Panc1 (cell line): ENCODE measurements at regions not wholly inside any gene's neighbourhood (a gene's known extent, or its start where the extent isn't known, plus 50 kb on each side); places are given as distances from the start of the nearest gene placed in this dataset.

ENCODE experiments used
- ATAC-seq: fragments of 200-7000 bp; cut with Tn5 transposase; 2 replicates; pipeline ENCODE4 v1.9.1; 2020; ENCODE audit warnings: mild to moderate bottlenecking, moderate library complexity
- BruUV-seq: library from RNA; stranded (reverse); fragments of 400-500 nt; replicated peaks from 2 replicates; lab custom pipeline; 2021; lab: Mats Ljungman, UMichigan
- CTCF ChIA-PET: fragments of 300-600 bp; sonication (Branson Sonifier 250); formaldehyde crosslinking; loops from one replicate; lab custom pipeline; 2022; ENCODE audit warnings: antibody characterized with exemption; lab: Charles Lee
- POLR2A ChIA-PET: fragments of 300-600 bp; sonication (Branson Sonifier 250); formaldehyde crosslinking; loops from one replicate; lab custom pipeline; 2022; ENCODE audit warnings: antibody characterized with exemption; lab: Charles Lee
- DNase-seq: peaks from one replicate; pipeline ENCODE4 v3.0.0-alpha.2; 2010; ENCODE audit warnings: low read depth, low spot score
- H3K27ac ChIP-seq: 2 replicates; pipeline ENCODE4 v1.5.1; 2011; ENCODE audit warnings: mild to moderate bottlenecking, low read length, inconsistent platforms
- H3K27me3 ChIP-seq: fragments of 200-500 bp; sonication (Bioruptor generic); 2 replicates; pipeline ENCODE4 v1.6.0; 2014; ENCODE audit warnings: low read length, inconsistent platforms; ENCODE audit not compliant: control insufficient read depth, insufficient read depth
- H3K36me3 ChIP-seq: fragments of 200-500 bp; sonication (Bioruptor generic); 2 replicates; pipeline ENCODE4 v1.5.1; 2014; ENCODE audit warnings: inconsistent platforms, mild to moderate bottlenecking, low read length, moderate library complexity; ENCODE audit not compliant: control insufficient read depth, insufficient read depth
- H3K4me1 ChIP-seq: 2 replicates; pipeline ENCODE4 v1.5.1; 2011; ENCODE audit warnings: inconsistent platforms, mild to moderate bottlenecking, low read length, moderate library complexity; ENCODE audit not compliant: control insufficient read depth, insufficient read depth
- H3K4me3 ChIP-seq, 2 experiments: 2 replicates each; pipeline ENCODE4 v1.5.1; 2011 to 2012; ENCODE audit warnings: low read depth in 2 of 2, low read length in 2 of 2, mild to moderate bottlenecking in 2 of 2, inconsistent platforms in 1 of 2, moderate library complexity in 1 of 2
- H3K9me3 ChIP-seq: fragments of 200-500 bp; sonication (Bioruptor generic); 2 replicates; pipeline ENCODE4 v1.5.1; 2014; ENCODE audit warnings: low read depth, mild to moderate bottlenecking, inconsistent platforms, low read length, moderate library complexity; ENCODE audit not compliant: control insufficient read depth, insufficient read depth
- POLR2AphosphoS5 ChIP-seq: IDR thresholded peaks from 2 replicates; pipeline ENCODE4 v1.6.1; 2012; ENCODE audit warnings: mild to moderate bottlenecking, low read depth, low read length, moderate library complexity
- SIN3A ChIP-seq: IDR thresholded peaks from 2 replicates; pipeline ENCODE4 v1.6.1; 2012; ENCODE audit warnings: low read depth, mild to moderate bottlenecking, low read length, moderate library complexity, borderline replicate concordance; ENCODE audit not compliant: insufficient read depth
- TCF7L2 ChIP-seq: IDR thresholded peaks from 2 replicates; pipeline ENCODE4 v1.6.1; 2011; ENCODE audit warnings: mild to moderate bottlenecking, low read depth, low read length, inconsistent platforms
- in situ Hi-C: cut with HindIII; loops from 2 replicates; pipeline ENCODE4 v1.10.0; 2016; ENCODE audit warnings: low sequenced_read_pairs, low pct_unique_long_range_greater_than_20kb
- intact Hi-C: fragments of 100-400 bp; cut with micrococcal nuclease; formaldehyde crosslinking; loops from one replicate; pipeline ENCODE4 v1.10.0; 2022; ENCODE audit not compliant: unreplicated experiment
- TF ChIP-seq, protein P1 (sequence below), 2 experiments: IDR thresholded peaks; 2 replicates each; pipeline ENCODE4 v1.6.1; 2011 to 2012; ENCODE audit warnings: low read depth in 2 of 2, control low read depth in 1 of 2, low read length in 1 of 2, mild to moderate bottlenecking in 1 of 2, moderate library complexity in 1 of 2; ENCODE audit not compliant: insufficient read depth in 1 of 2
- TF ChIP-seq, protein P2 (sequence below): fragments of 450-650 bp; IDR thresholded peaks from 2 replicates; pipeline ENCODE4 v1.5.1; 2017; ENCODE audit warnings: mild to moderate bottlenecking

DNA sequence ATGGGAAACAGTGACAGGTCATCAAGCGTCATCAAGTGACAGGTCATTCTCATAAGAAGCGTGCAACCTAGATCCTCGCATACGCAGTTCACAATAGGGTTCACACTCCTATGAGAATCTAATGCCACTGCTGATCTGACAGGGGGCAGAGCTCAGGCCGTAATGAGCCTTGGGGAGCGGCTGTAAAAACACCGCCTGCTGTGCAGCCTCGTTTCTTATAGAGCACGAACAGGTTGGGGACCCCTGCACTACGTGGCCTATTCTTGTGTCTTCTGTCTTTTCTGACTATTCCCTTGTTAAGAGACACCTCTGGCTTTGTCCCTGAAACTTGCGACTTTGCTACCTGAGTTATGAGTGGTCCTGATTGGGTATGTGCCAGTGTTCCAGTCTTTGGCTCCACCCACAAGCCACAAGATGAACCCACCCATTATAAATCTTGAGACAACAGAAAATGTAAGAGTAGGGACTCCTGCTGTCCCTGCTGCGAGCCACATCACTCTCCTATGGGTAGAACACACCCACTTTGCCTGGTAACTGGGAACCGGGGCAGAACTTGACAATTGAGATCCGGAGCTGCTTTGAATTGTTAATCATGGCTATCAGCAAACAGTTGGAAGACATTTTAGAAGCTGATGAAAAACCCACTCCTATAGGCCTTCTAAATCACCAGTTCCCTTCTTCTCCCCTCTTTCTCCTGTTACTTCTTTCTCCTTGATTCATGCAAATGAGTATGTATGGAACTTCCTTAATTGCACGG lies 55.8 kb upstream of the EXOC4 start:
- POLR2A ChIA-PET, result no interaction called here
- CTCF ChIA-PET, result no interaction called here
- Histone ChIP-seq H3K36me3 (no peaks in the 10 kb centered on the region), H3K9me3 (no peaks in the 10 kb centered on the region), H3K27ac (no peak overlapping the region), H3K4me3 (no peak overlapping the region), H3K4me1 (no peaks in the 10 kb centered on the region; the same call in 1 of the 2 replicates), H3K27me3 (no peaks in the 10 kb centered on the region; the same call in 1 of the 2 replicates)
- TF ChIP-seq SIN3A (no peak), TCF7L2 (no peak), POLR2AphosphoS5 (no peak)
- TF ChIP-seq, protein P1, sequence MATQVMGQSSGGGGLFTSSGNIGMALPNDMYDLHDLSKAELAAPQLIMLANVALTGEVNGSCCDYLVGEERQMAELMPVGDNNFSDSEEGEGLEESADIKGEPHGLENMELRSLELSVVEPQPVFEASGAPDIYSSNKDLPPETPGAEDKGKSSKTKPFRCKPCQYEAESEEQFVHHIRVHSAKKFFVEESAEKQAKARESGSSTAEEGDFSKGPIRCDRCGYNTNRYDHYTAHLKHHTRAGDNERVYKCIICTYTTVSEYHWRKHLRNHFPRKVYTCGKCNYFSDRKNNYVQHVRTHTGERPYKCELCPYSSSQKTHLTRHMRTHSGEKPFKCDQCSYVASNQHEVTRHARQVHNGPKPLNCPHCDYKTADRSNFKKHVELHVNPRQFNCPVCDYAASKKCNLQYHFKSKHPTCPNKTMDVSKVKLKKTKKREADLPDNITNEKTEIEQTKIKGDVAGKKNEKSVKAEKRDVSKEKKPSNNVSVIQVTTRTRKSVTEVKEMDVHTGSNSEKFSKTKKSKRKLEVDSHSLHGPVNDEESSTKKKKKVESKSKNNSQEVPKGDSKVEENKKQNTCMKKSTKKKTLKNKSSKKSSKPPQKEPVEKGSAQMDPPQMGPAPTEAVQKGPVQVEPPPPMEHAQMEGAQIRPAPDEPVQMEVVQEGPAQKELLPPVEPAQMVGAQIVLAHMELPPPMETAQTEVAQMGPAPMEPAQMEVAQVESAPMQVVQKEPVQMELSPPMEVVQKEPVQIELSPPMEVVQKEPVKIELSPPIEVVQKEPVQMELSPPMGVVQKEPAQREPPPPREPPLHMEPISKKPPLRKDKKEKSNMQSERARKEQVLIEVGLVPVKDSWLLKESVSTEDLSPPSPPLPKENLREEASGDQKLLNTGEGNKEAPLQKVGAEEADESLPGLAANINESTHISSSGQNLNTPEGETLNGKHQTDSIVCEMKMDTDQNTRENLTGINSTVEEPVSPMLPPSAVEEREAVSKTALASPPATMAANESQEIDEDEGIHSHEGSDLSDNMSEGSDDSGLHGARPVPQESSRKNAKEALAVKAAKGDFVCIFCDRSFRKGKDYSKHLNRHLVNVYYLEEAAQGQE (IDR thresholded peaks at IDR 0.05; ENCODE audit: insufficient read depth in 1 of 2, low read depth in 2 of 2, low read length in 1 of 2), result no peak
- TF ChIP-seq, protein P2, sequence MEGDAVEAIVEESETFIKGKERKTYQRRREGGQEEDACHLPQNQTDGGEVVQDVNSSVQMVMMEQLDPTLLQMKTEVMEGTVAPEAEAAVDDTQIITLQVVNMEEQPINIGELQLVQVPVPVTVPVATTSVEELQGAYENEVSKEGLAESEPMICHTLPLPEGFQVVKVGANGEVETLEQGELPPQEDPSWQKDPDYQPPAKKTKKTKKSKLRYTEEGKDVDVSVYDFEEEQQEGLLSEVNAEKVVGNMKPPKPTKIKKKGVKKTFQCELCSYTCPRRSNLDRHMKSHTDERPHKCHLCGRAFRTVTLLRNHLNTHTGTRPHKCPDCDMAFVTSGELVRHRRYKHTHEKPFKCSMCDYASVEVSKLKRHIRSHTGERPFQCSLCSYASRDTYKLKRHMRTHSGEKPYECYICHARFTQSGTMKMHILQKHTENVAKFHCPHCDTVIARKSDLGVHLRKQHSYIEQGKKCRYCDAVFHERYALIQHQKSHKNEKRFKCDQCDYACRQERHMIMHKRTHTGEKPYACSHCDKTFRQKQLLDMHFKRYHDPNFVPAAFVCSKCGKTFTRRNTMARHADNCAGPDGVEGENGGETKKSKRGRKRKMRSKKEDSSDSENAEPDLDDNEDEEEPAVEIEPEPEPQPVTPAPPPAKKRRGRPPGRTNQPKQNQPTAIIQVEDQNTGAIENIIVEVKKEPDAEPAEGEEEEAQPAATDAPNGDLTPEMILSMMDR, result no peak
- no peak for ATAC-seq
- in situ Hi-C loops, result no loop called here
- BruUV-seq, result no TSS peak
- DNase-seq, result no peak
- intact Hi-C loops, result no loop called here

DNA sequence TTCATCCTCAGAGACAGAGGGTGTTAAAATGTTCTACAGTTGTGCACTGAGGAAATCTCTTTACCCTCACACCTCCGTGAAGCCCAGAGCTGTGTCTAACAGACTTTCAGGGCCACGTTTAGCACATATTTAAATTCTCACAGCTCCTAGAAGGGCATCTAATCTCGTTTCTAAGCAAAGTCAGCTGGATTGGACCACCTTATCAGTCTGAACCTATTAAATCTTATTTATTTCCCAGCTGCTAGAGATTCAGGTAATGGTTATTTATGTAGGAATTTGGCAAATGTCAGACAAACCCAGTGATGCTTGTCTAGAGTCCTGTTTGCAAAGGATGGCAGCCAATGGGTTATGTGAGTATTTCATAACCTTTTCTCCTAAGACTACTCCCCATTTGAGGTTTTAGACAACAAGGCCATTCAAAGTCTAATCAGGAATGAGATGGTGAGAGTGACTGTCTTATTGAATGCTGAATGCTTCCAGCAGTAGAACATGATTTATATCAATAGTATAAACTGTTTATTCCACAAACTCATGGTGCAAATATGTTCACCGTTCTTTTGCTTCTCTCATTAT lies 54.8 kb upstream of the EXOC4 start:
- Histone ChIP-seq H3K27me3 (no peaks in the 10 kb centered on the region; the same call in 1 of the 2 replicates), H3K9me3 (no peaks in the 10 kb centered on the region), H3K27ac (no peak overlapping the region), H3K36me3 (no peaks in the 10 kb centered on the region), H3K4me1 (no peaks in the 10 kb centered on the region; the same call in 1 of the 2 replicates), H3K4me3 (no peak overlapping the region)
- ChIA-PET POLR2A (no interaction called here), CTCF (no interaction called here)
- no peak for ATAC-seq
- TF ChIP-seq SIN3A (no peak), TCF7L2 (no peak)
- TF ChIP-seq, protein P2, result no peak
- TF ChIP-seq, protein P1 (IDR thresholded peaks at IDR 0.05; ENCODE audit: insufficient read depth in 1 of 2, low read depth in 2 of 2, low read length in 1 of 2), result no peak
- in situ Hi-C loops (no loop called here), intact Hi-C loops (no loop called here)
- BruUV-seq, result no TSS peak
- no peak for DNase-seq
